Fibroblast of mammary gland (primary cell): ENCODE measurements at regions not wholly inside any gene's neighbourhood (a gene's known extent, or its start where the extent isn't known, plus 50 kb on each side); places are given as distances from the start of the nearest gene placed in this dataset.

Experiments
- DNase-seq: peaks from one replicate; pipeline ENCODE4 v3.0.0-alpha.2; 2010; ENCODE audit warnings: low read depth
- H3K4me3 ChIP-seq: 2 replicates; pipeline ENCODE4 v1.5.1; 2011; ENCODE audit warnings: low read depth, mild to moderate bottlenecking, low read length, moderate library complexity; ENCODE audit not compliant: control insufficient read depth
- TF ChIP-seq, protein P1 (sequence below): conservative IDR thresholded peaks from 2 replicates; pipeline ENCODE4 v1.5.1; 2011; ENCODE audit warnings: low read depth, low read length, inconsistent platforms; ENCODE audit not compliant: control insufficient read depth, insufficient read depth

DNA sequence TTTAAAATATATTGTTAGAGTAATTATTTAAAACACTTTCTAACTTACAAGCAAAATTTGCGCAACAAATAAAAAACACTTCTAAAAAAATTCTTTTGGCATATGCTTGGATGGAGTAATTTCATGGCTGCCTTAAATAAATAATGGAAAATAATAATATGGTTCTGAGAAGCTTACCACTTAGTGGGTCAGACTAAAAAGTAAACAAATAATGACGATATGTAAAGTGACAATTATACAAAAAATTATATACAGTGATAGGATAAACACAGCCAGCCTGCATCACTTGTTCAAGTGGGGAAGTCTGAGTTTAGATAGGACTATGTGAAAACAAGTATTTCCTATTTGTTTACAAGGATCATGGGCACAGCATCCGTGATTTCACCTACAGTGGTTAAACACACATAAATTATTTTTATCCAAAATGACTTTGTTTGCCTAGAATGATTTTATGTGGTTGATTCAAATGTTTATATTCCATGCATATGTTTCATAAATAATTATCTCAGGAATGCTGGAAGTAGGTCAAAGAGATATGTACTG is 141.7 kb upstream of the SEMA3D start:
- TF ChIP-seq, protein P1, sequence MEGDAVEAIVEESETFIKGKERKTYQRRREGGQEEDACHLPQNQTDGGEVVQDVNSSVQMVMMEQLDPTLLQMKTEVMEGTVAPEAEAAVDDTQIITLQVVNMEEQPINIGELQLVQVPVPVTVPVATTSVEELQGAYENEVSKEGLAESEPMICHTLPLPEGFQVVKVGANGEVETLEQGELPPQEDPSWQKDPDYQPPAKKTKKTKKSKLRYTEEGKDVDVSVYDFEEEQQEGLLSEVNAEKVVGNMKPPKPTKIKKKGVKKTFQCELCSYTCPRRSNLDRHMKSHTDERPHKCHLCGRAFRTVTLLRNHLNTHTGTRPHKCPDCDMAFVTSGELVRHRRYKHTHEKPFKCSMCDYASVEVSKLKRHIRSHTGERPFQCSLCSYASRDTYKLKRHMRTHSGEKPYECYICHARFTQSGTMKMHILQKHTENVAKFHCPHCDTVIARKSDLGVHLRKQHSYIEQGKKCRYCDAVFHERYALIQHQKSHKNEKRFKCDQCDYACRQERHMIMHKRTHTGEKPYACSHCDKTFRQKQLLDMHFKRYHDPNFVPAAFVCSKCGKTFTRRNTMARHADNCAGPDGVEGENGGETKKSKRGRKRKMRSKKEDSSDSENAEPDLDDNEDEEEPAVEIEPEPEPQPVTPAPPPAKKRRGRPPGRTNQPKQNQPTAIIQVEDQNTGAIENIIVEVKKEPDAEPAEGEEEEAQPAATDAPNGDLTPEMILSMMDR: no peak
- no peak for DNase-seq
- no peak overlapping the region for H3K4me3 ChIP-seq

DNA sequence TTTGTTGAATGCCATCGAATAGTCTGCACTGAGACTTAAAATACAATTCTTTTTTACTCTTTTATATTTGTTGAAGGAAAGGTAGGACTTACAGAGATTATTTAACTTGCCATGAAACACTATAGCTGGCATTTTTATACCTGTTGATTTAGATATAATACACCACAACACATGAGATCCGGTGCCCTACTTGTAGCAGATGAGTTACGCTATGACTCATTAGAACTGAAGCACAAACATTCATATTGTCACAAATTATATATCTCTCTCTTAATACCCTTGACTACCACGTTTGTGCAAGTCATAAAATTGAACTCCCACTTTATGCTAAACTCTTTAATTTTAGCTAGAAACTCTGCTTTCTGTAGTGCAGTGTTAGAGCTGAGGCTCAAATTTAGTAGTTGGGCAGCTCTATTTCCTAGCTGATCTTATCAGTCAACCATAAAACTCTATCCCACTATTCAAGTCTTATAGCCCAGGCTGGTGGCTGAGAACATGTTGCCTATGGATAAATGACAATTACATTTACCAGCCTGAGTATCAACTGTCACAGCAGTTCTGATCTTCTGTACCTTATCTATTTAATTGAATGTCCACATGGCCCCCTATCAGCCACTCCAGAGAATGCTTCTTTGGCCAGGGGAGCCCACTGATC is 137.4 kb upstream of the SEMA3D start:
- H3K4me3 ChIP-seq: no peak overlapping the region
- TF ChIP-seq, protein P1: no peak
- no peak for DNase-seq

DNA sequence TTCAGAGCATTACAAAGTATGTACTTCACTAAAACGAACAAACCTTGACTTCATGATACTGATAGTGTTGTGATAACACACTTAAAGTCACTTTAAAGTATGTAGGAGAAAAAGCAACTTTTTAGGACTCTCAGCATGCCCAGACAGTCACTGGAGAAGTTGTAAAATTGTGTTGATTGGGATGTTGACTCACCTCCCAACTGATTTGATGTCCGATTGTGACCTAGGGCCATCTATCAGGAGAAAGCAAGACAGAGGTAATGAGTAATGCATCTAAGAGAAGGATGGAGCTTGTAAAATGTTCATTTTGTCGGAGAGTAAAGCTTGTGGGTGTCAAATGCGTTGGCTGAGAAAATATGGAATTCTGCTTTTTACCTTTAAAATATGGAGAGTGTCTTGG is 135.4 kb upstream of the SEMA3D start:
- TF ChIP-seq, protein P1: no peak
- DNase-seq: no peak
- no peak overlapping the region for H3K4me3 ChIP-seq

- TF ChIP-seq, protein P1: no peak
- H3K4me3 ChIP-seq: no peak overlapping the region
Measured at GRCh38 chr7:85320699-85321476, 134.0 kb upstream of the SEMA3D start.

DNA sequence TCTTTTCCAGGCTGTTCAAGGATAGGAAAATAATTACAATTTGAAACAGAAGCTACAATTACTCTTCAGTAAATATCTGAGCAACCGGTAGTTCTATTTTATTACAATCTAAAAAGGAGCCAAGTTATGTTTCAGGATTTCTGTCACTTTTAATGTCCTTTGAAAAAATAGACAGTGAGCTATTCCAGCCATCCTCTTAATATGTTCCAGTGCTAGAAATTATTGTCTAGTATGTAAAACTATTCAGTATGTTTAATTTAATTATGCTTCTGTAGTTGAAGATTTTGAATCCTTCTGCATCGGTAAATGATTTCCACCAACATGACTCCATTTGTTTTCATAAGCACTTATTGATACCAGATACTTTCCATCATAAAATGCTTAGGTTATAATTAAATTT is 129.6 kb upstream of the SEMA3D start:
- H3K4me3 ChIP-seq: no peak overlapping the region

More at GRCh38 chr7:85320699-85321476, 134.0 kb upstream of the SEMA3D start:
- no peak for DNase-seq

GRCh38 chr7:85310301-85310700 is 123.4 kb upstream of the SEMA3D start:
- no peak for DNase-seq
- TF ChIP-seq, protein P1: no peak

More for the DNA sequence above, 129.6 kb upstream of the SEMA3D start:
- no peak for DNase-seq
- TF ChIP-seq, protein P1: no peak

More at GRCh38 chr7:85310301-85310700, 123.4 kb upstream of the SEMA3D start:
- no peak overlapping the region for H3K4me3 ChIP-seq
